PC-9 (cell line): ENCODE measurements at regions not wholly inside any gene's neighbourhood (a gene's known extent, or its start where the extent isn't known, plus 50 kb on each side); places are given as distances from the start of the nearest gene placed in this dataset.

Experiments used
- BruUV-seq: library from RNA; stranded (reverse); fragments of 400-500 nt; replicated peaks from 2 replicates; lab custom pipeline; 2021; lab: Mats Ljungman, UMichigan
- CTCF ChIA-PET: fragments of 300-600 bp; sonication (Branson Sonifier 250); formaldehyde crosslinking; loops from one replicate; lab custom pipeline; 2022; ENCODE audit warnings: antibody characterized with exemption; lab: Charles Lee
- POLR2A ChIA-PET: fragments of 300-600 bp; sonication (Branson Sonifier 250); formaldehyde crosslinking; loops from one replicate; lab custom pipeline; 2022; ENCODE audit warnings: antibody characterized with exemption; ENCODE audit not compliant: unreplicated experiment; lab: Charles Lee
- DNase-seq, 2 experiments: peaks; one replicate each; pipeline versions ENCODE4 v3.0.0 to v3.0.0-alpha.2; 2015 to 2022; ENCODE audit warnings: mixed read lengths in 1 of 2
- H2AFZ ChIP-seq: fragments of 200-600 bp; sonication (generic); 2 replicates; pipeline ENCODE4 v1.8.1; 2017; ENCODE audit warnings: antibody characterized with exemption
- H3F3A ChIP-seq: fragments of 200-600 bp; sonication (generic); 2 replicates; pipeline ENCODE4 v1.8.1; 2017; ENCODE audit warnings: antibody characterized with exemption, mild to moderate bottlenecking, low read depth; ENCODE audit not compliant: insufficient read depth
- H3K27ac ChIP-seq: fragments of 200-600 bp; sonication (generic); 2 replicates; pipeline ENCODE4 v1.6.1; 2016; ENCODE audit warnings: mixed run types
- H3K27me3 ChIP-seq: fragments of 200-600 bp; sonication (generic); 2 replicates; pipeline ENCODE4 v1.6.1; 2016; ENCODE audit warnings: low read depth, mixed run types; ENCODE audit not compliant: insufficient read depth
- H3K36me3 ChIP-seq: fragments of 200-600 bp; sonication (generic); 2 replicates; pipeline ENCODE4 v1.6.1; 2016; ENCODE audit warnings: low read depth, mixed run types
- H3K4me1 ChIP-seq: fragments of 200-600 bp; sonication (generic); replicated peaks from 2 replicates; pipeline ENCODE4 v1.6.1; 2016; ENCODE audit warnings: mixed run types; ENCODE audit not compliant: insufficient read depth
- H3K4me2 ChIP-seq: fragments of 200-600 bp; sonication (generic); 2 replicates; pipeline ENCODE4 v1.6.1; 2017; ENCODE audit warnings: mixed run types
- H3K4me3 ChIP-seq: fragments of 200-600 bp; sonication (generic); 2 replicates; pipeline ENCODE4 v1.6.1; 2016; ENCODE audit warnings: mixed run types
- H3K79me2 ChIP-seq: fragments of 200-600 bp; sonication (generic); 2 replicates; pipeline ENCODE4 v1.6.1; 2017; ENCODE audit warnings: low read depth, mixed run types
- H3K9me2 ChIP-seq: fragments of 200-600 bp; sonication (generic); 2 replicates; pipeline ENCODE4 v1.8.1; 2017; ENCODE audit warnings: mild to moderate bottlenecking; ENCODE audit not compliant: insufficient read depth
- H3K9me3 ChIP-seq: fragments of 200-600 bp; sonication (generic); 2 replicates; pipeline ENCODE4 v1.8.1; 2016; ENCODE audit warnings: low read depth; ENCODE audit not compliant: insufficient read depth
- H4K20me1 ChIP-seq: fragments of 200-600 bp; sonication (generic); 2 replicates; pipeline ENCODE4 v1.8.1; 2017; ENCODE audit not compliant: insufficient read depth
- CTCF ChIP-seq: fragments of 200-600 bp; sonication (generic); conservative IDR thresholded peaks from 2 replicates; pipeline ENCODE4 v1.6.1; 2017; ENCODE audit warnings: mixed run types, antibody characterized with exemption, mild to moderate bottlenecking, moderate library complexity
- EZH2 ChIP-seq: fragments of 200-600 bp; sonication (generic); IDR thresholded peaks from 2 replicates; pipeline ENCODE4 v1.8.0; 2017; ENCODE audit warnings: antibody characterized with exemption, low read depth
- intact Hi-C: fragments of 100-400 bp; cut with micrococcal nuclease; formaldehyde crosslinking; loops from one replicate; pipeline ENCODE4 v1.10.0; 2022; ENCODE audit not compliant: unreplicated experiment

GRCh38 chr1:29993950-29994349 lies 729.4 kb downstream of the MATN1 start:
- Histone ChIP-seq H3K36me3 (no peaks in the 10 kb centered on the region), H3K27me3 (no peaks in the 10 kb centered on the region), H3K79me2 (no peaks in the 10 kb centered on the region), H3K4me3 (no peak overlapping the region), H3F3A (no peaks in the 10 kb centered on the region), H3K4me2 (no peak overlapping the region), H3K9me2 (no peaks in the 10 kb centered on the region), H2AFZ (no peak overlapping the region), H3K4me1 (peaks cover 6% of the 10 kb centered on the region; the same call in 1 of the 2 replicates), H3K9me3 (no peaks in the 10 kb centered on the region), H3K27ac (no peak overlapping the region), H4K20me1 (no peaks in the 10 kb centered on the region)
- DNase-seq = no peak
- CTCF ChIA-PET = no interaction called here
- TF ChIP-seq EZH2 (no peak), CTCF (no peak)
- intact Hi-C loops = no loop called here
- no TSS peak for BruUV-seq
- POLR2A ChIA-PET = no interaction called here

- Histone ChIP-seq H3K27ac (no peak overlapping the region), H3K4me1 (no peaks in the 10 kb centered on the region), H3K27me3 (no peaks in the 10 kb centered on the region), H3K4me2 (no peak overlapping the region), H2AFZ (no peak overlapping the region), H3K79me2 (no peaks in the 10 kb centered on the region), H4K20me1 (no peaks in the 10 kb centered on the region), H3K36me3 (no peaks in the 10 kb centered on the region), H3K9me2 (no peaks in the 10 kb centered on the region), H3K4me3 (no peak overlapping the region), H3K9me3 (no peaks in the 10 kb centered on the region), H3F3A (no peaks in the 10 kb centered on the region)
- BruUV-seq = no TSS peak
- no peak for TF ChIP-seq CTCF
- TF ChIP-seq EZH2 = no peak
- no peak for DNase-seq
- CTCF ChIA-PET = no interaction called here
- POLR2A ChIA-PET = no interaction called here
- intact Hi-C loops = no loop called here
Observed at GRCh38 chr1:29991815-29992214, 731.6 kb downstream of the MATN1 start.

GRCh38 chr1:29991025-29991424 lies 732.4 kb downstream of the MATN1 start:
- Histone ChIP-seq H3K9me3 (no peaks in the 10 kb centered on the region), H3K4me3 (no peak overlapping the region), H4K20me1 (no peaks in the 10 kb centered on the region), H3K36me3 (no peaks in the 10 kb centered on the region), H3K79me2 (no peaks in the 10 kb centered on the region), H3K27ac (no peak overlapping the region), H3K27me3 (no peaks in the 10 kb centered on the region), H3F3A (no peaks in the 10 kb centered on the region), H3K4me1 (0 out of 2 replicates have a peak, but pooled peaks cover 4% of the 10 kb centered on the region), H2AFZ (no peak overlapping the region), H3K4me2 (no peak overlapping the region), H3K9me2 (no peaks in the 10 kb centered on the region)
- TF ChIP-seq CTCF (no peak), EZH2 (no peak)
- ChIA-PET CTCF (no interaction called here), POLR2A (no interaction called here)
- intact Hi-C loops = no loop called here
- no TSS peak for BruUV-seq
- no peak for DNase-seq
